HG02973 (cell line): ENCODE measurements at regions not wholly inside any gene's neighbourhood (a gene's known extent, or its start where the extent isn't known, plus 50 kb on each side); places are given as distances from the start of the nearest gene placed in this dataset.
A peak's percentile ranks its signal among the peaks of the same experiment; 100 is the strongest.

ENCODE experiments used
- ATAC-seq: cut with Tn5 transposase; IDR thresholded peaks from one replicate; pipeline ENCODE4 v1.9.1; 2021; ENCODE audit warnings: moderate library complexity; ENCODE audit not compliant: unreplicated experiment

DNA sequence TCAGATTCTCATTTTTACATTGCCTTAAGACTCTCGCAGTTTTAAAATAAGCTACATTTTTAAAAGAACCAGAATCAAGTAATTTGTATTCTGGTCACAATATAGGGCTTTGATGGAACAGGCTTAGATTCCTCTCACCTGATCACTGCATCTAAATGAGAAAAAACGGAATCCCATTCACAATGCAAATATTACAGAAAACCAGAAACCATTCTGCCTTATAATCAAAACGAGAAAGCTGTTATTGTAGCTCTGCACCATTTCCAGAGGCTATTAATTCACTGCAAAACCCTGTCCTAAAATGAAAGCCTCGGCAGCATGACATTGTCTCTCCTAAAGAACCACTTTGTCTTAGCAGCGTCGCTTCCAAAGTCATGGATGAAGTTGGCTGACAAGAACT is 116.1 kb upstream of the ZNF366 start:
- no peak for ATAC-seq

DNA sequence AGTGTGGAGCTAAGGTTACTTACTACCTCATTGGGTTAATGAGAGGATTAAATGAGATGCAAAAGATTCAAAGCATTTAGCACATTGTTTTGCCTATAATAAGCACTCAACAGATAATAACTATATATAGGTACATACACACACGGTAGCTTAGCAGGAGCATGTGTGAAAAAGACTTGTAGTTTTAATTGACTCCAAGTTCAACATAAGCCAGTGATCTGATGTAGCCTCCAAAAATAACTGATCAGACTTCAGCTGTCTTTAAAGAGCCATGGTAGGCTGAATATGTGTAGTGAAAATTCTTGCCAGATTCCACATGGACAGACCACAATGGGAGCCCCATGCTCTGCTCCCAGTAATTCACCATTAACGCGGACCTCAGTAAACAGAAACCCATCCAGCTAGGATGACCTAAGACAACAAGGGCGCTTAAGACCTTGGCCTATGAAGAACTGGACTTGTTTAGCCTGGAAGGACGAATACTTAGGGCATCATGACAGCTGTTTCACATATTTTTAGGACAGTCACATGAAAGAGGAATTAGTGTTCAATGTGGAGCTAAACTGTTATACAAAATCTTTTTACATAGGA is 115.1 kb upstream of the ZNF366 start:
- no peak for ATAC-seq

DNA sequence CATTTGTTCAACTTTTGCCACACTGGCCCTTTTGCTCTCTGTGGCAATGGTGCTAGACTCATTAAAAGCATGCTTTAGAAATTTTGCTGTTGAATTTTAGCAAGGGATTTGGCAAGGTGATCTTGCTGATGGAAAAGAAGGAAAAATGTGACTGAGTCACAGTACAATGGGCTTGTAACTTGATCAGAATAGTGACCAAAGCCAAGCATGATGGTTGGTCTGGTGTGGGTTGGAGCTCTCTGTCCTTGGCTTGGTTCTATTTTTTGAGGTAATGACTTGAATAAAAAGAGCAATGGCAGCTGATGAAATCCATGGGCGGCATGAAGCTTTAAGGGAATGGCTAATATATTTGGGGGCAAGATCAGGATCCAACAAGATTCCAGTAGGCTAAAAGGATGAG is 114.4 kb upstream of the ZNF366 start:
- no peak for ATAC-seq

DNA sequence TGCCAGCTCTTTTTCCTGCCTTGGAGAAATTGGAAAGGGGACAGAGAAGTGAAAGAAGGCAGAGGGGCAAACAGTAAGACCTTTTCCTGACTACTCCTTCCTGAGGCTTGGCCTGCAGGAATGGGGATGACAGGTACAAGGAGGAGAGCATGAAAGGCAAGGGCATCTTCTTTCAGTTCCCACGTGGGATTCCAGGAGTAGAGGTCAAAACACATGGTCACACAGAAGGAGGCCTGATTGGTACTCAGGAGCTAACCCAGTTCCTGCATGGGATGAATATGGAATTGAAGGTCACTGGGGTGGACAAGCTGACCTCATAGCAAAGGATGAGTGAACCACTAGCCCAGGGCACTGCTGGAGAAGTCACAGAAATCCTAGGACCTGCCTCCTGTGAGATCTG is 112.5 kb upstream of the ZNF366 start:
- ATAC-seq = no peak

DNA sequence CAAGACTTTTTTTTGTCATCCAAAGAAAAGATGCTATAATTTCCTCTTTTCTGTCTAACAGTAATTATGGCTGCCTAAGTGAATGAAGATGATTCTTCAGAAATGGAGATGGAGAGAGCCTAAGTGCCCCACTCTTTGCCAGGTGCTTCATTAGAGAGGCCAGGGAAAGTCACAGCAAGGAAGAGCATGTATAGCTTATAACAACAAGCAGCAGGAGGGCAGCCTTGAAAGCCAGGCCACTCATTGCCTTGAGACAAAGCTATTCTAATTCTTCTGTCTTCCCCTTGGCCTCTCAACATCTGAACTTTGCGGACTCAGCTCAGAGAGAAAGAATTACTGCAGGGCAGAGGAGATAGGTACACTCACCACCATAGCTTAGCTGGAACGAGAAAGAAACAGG is 112.0 kb upstream of the ZNF366 start:
- no peak for ATAC-seq

DNA sequence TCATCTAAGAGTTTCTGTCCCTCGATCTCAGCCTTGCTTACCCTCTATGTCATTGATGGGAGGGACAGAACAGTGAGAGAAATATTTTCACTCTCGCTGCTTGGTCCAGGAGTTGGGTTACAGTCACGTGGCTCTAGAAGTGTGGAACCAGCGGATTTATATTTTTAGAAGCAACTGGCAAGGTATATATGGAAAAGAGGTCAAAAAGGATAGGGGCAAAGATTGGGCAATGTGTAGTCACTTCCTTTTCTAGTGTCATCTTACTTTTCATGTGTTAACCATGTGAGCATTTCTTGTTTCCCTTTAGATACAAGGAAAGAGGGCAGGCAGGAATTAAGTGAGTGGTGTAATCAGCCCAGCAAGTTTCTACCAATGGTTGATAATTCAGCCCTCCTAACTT is 111.5 kb upstream of the ZNF366 start:
- ATAC-seq = no peak

DNA sequence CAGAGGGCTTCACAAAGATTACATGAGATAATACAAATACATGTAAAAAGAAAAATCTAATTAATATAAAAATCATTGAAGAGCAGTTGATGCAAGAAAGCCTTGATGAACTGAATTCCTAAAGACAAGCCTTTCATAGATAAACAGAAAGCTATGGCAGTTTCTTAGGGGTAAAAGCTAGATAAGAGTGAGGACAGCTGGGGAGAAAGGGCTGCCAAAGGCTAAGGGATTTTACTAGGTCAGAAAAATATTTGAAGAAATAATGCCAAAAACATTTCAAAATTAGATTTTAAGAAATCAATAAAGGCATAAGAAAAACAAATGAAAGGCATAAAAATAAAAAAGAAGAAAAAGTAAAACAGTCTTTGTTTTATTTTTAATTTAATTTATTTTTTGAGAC is 107.9 kb upstream of the ZNF366 start:
- no peak for ATAC-seq

DNA sequence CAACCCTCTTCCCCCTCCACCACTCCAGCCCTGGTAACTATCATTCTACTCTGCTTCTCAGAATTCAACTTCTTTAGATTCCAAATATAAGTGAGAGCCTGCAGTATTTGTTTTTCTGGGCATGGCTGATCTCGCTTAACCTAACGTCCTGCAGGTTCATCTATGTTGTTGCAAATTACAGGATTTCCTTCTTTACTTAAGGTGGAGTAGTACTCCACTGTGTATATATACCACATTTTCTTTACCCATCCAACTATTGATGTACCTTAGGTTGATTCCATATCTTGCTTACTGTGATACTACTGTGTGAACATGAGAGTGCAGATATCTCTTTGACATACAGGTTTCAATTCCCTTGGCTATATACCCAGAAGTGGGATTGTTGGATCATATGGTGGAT is 106.3 kb upstream of the ZNF366 start:
- ATAC-seq = no peak

DNA sequence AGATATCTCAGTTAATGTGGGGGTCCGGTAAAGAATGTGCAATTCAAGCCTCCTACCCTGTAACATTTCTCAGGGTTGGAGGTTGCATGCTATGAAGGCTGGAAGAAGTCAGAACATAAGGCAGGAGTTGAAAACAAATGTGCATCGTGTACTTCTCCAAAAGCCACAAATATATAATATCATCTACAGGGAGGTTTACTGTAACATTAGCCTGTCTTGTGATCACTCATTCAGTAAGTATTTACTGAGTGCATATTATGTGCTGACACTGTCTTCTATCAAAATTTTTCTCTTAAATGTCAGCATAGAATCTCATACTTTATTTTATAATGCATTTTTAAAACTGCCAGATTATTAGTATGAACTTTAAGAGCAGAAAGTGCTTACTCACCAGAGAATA is 105.6 kb upstream of the ZNF366 start:
- ATAC-seq = no peak

DNA sequence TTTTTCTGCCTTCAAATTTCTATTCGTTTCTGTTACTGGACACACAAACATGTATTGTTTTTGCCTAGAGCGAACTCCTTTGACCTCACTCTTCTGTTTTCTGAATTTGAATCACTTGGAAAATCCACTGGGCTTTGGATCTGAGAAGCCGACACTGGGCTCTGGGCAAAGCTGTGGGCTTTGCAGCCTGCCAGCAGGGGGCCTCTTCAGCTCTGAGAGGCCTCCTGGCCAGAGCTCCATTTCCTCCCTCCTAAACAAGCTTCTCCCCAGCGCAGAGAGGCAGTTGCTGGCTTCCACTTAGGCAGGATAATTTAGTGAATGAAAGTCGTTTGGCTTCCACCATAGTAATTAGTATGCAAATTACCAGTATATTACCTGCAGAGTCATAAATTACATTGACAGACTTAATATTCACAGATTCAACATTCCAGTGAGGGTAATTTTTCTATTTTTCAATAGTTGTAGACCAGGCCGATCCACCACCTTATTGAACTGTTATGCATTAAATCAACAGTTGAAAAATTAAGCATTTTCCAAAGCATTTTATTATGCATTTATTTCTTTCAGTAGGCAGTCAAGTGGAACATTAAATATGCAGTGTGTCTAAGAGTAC is 104.0 kb upstream of the ZNF366 start:
- peak; percentile 76 for ATAC-seq

DNA sequence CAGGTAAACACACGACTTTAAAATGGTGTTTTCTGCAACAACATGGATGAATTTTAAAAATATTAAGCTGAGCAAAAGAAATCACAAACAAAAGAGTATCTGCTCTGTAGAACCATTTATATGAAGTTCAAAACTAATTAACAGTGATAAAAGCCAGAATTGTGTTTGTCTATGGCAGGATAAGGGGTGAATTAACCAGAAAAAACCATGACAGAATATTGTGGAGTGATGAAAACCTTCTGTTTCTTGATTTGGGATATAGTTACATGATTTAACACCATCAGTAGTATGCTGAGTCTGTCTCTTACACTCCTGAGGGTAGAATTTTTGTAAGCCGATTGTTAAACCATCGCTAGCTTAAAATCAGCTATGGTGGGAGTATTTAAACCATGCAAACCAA is 101.7 kb upstream of the ZNF366 start:
- no peak for ATAC-seq

DNA sequence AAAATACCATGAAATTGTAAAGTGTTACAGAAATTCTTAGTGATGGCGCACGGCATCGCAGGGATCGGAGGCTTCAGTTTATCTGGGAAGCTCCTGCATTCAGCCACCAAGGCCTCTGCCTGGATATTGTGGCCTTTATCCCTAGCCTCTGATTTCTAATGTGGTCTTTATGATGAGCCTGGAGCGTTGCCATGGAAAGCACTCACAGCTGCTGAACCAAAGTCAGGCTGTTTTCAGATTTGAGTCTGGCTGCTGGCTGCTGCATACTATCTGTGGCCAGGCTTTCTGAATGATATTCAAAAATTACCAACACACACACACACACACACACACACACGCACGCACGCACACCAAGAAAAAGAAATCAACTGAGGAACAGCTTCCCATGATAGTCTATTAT is 101.1 kb upstream of the ZNF366 start:
- ATAC-seq = no peak

DNA sequence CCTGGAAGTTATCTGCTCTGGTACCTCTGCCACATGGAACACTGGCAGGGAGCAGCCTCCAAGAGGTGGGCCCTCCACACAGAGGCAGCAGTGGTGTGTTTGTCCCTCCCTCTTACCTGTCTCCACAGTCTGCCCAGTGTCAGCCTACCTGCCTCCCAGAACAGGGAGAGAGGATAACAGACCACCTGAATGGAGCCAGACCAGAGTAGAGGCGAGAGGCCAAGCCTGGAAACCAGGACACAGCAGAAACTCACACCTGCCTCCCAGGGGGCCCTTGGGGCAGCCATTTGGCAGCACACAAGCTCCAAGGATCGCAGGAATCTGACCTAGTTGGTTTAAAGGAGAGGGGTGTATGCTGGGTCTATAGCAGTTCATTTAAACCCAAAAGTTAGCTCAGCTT is 100.2 kb upstream of the ZNF366 start:
- ATAC-seq = no peak

DNA sequence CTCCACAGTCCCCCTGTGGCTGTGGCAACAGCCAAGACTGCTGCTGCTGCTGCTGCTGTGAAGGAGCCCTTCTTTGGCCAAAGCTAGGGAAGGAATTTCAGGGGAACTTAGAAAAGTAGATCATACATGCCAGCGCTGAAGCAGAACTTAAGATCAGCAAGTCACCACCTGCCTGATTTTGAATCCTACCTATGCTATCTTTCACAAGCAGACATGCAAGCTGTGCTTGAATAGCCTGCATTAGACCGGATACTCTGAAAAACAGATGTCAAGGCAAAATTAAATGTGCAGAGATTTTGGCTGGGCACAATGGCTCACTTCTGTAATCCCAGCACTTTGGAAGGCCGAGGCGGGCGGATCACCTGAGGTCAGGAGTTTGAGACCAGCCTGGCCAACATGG is 99.3 kb upstream of the ZNF366 start:
- ATAC-seq = no peak

DNA sequence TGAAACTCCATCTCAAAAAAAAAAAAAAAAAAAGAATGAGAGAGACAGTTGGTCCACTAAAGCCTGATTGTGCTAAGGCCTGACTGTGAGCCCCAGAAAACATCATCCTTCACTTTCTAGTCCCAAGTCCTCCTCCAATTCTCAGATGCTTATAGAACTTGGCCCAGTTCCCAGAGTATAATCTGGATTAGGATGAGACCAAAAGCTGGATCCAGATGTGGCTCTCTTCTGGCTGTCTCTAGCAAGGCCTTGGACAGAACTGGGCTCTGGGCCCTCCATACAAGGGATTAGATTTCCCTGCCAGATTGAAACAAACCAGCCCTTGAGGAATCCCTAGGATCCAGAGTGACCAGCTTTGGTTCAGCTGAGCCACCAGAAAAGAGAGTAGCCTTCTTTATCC is 98.4 kb upstream of the ZNF366 start:
- ATAC-seq = no peak

DNA sequence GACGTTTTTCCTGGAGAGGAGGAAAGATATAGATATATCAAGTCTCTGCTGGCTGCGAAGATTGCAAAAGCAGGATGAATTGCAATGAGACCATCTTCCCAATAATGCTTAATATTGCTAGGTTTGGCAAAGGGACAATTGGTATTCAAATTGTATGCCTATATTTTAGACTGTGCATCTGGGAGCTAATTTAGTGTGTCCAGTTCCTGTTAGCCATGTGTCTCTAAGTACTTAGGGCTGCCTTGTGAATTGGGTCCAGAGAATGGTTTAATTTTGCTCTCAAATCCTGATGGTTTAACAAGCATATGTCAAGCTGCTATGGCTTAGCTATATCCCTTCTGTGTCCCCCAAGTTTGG is 97.6 kb upstream of the ZNF366 start:
- ATAC-seq = no peak

DNA sequence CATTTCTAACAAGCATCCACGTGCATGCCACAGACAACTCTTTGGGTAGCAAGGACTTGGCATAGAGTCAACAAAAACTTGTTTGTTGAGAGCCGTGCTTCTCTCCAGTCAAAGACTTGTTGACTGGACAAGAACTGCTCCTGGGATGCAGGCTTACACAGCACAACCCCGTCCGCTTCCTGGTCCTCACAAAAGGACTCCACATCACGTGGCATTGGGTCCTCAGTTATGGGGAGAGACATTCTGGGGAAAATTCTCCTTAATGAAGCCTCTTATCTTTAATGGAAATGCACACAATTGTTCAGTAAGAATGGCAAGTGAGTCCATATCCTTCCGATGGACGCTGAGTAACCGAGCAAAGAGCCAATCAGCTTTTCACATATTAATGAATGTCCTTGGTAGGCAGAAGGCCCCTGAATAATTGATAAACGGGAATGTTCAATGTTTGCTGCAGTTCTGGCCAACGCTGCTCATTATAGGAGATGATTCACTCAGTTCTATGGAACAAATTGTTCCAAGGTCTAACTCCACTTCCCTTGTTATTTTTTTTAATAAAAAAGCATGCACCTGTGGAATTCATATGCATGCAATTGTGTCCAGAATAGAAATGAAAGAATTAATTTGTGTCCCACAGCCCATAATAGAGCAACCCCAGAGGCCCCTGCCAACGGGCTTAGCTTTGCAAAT is 97.0 kb upstream of the ZNF366 start:
- ATAC-seq = no peak

DNA sequence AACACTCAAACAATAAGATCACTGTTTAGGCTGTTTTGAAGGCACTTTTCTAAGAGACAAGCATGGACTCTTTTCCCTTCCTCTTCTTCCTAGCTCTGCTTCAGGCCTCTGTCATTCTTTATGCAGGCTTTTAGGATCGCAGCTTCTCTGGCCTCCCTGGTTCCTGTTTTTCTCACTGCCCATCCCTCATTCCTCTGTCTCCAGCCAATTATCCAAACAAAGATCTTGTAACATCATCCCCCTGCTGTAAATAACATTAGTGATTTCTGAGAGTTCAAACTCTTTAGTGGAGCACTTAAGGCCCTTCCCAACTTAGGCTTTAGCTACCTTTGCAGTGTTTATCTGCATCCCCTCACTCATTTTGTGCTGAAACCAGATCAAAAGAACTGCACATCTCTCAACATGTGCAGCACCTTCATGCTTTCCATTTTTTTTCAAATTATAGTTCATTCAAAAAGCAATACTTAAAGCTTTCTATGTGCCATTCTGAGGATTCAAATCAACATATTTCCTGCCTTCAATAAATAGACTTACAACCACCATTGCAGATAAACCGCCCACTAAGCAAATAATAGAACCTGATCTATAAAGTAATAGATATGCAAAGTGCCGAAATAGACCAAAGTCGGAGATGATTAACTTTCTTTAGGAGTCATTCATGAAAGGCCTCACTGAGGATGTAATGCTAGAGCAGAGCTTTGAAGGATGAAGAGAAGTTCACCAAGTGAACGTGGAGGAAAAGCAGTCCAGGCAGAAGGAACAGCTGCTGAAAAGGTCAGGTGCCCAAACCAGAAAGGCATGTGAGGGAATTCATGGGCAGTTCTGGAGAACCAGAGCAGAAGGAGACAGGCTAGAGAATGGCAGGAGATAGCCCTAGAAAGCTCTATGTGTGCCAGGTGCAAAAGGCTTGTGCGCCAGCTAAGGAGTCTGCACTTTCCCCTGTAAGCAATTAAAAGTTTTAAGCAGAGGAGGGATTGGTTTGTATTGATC is 95.8 kb upstream of the ZNF366 start:
- ATAC-seq = no peak

DNA sequence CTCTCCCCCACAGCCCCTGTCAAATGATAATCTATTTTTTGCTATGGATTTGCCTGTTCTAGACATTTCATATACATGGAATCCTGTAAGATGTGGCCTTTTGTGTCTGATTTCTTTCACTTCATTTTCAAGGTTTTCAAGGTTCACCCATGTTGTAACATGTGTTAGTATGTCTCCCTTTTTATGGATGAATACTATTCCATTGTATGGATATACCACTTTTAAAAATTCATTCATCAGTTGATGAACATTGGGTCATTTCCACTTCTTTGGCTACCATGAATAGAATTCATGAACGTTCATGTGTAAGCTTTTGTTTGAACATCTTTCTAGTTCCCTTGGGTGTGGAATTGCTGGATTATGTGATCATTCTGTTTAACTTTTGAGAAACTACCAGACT is 94.7 kb upstream of the ZNF366 start:
- ATAC-seq = no peak

DNA sequence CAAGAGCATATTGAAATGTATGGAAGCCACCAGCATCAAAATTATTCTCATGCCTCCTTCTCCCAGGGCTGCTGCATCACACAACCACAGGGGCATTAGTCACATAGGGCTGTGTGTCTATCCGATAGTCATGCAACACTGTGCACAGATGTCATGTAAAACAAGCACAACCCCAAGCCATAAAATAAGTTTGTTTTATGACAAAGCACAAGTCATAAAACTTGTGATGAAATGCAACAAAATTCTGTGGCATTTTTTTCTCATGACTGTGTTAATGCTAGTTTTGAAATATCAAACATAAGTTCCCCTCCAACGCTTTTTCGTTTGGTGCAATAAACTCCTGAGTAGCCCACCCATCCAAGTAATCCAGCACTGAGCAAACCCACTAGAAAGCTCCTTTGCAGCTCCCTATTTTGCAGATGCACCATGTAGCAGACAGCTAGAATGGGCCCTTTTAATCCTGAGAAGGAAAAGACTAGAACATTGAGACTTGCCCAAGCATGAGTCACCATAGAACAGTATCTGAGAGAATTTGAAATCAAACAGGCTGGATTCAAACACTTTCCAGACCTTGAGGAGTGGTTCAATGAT is 93.3 kb upstream of the ZNF366 start:
- ATAC-seq = no peak
